ENCODE measurements at regions not wholly inside any gene's neighbourhood (a gene's known extent, or its start where the extent isn't known, plus 50 kb on each side); places are given as distances from the start of the nearest gene placed in this dataset.

GRCh38 chr14:106211334-106211900 lies 685.0 kb downstream of the TMEM121 start:
- Histone ChIP-seq H3K27ac (ENCODE audit: low read depth in 1 of 2, low read length in 2 of 2) (no peak overlapping the region), H3K9me3 (ENCODE audit: control insufficient read depth in 1 of 2, insufficient read depth in 1 of 2, low read length in 2 of 2) (no peaks in the 10 kb centered on the region), H3K4me1 (ENCODE audit: insufficient read depth, low read length) (peaks cover 11% of the 10 kb centered on the region), H3K4me3 (ENCODE audit: low read length) (no peak overlapping the region), H3K27me3 (ENCODE audit: control insufficient read depth in 1 of 2, insufficient read depth in 2 of 2, low read length in 2 of 2) (peaks cover 0 to 2% of the 10 kb centered on the region in 2 experiments), H3K36me3 (ENCODE audit: insufficient read depth, low read length) (no peaks in the 10 kb centered on the region)
- TF ChIP-seq CTCF (IDR thresholded peaks at IDR 0.05): no peak
- Mint-ChIP-seq H3K36me3 (ENCODE audit: low read depth) (no peaks in the 10 kb centered on the region), H3K27ac (no peak overlapping the region), H3K27me3 (no peaks in the 10 kb centered on the region), H3K4me1 (ENCODE audit: low read depth) (peaks cover 24% of the 10 kb centered on the region), H3K4me3 (no peak overlapping the region), H3K9me3 (no peaks in the 10 kb centered on the region)
- ATAC-seq (ENCODE audit: poor library complexity) (no peak), DNase-seq (no peak)
- POLR2A ChIA-PET: interaction anchor here (2.4 kb wide), 1 partner anchor 17 kb away, joined by 35 read pairs; no protein-coding TSS in a partner anchor
- CTCF ChIA-PET: interaction anchor here (1.6 to 3.5 kb wide), 3 partner anchors 16 to 258 kb away, joined by 3 to 21 read pairs (median 19); no protein-coding TSS in a partner anchor
- intact Hi-C loops (cut with DNase I, micrococcal nuclease): loop anchor here in 1 of 2 experiments (5.0 kb wide), 1 partner anchor 46 kb away; no protein-coding TSS in a partner anchor

GRCh38 chr14:106215229-106215628 lies 688.8 kb downstream of the TMEM121 start:
- Mint-ChIP-seq H3K9me3 (no peaks in the 10 kb centered on the region), H3K27ac (no peak overlapping the region), H3K27me3 (no peaks in the 10 kb centered on the region), H3K4me1 (ENCODE audit: low read depth) (peaks cover 34% of the 10 kb centered on the region), H3K36me3 (ENCODE audit: low read depth) (no peaks in the 10 kb centered on the region), H3K4me3 (no peak overlapping the region)
- Histone ChIP-seq H3K27ac (ENCODE audit: low read depth in 1 of 2, low read length in 2 of 2) (no peak overlapping the region), H3K4me1 (ENCODE audit: insufficient read depth, low read length) (peaks cover 6% of the 10 kb centered on the region), H3K9me3 (ENCODE audit: control insufficient read depth in 1 of 2, insufficient read depth in 1 of 2, low read length in 2 of 2) (no peaks in the 10 kb centered on the region), H3K4me3 (ENCODE audit: low read length) (no peak overlapping the region), H3K36me3 (ENCODE audit: insufficient read depth, low read length) (no peaks in the 10 kb centered on the region), H3K27me3 (ENCODE audit: control insufficient read depth in 1 of 2, insufficient read depth in 2 of 2, low read length in 2 of 2) (no peaks in the 10 kb centered on the region)
- TF ChIP-seq CTCF (IDR thresholded peaks at IDR 0.05): no peak
- CTCF ChIA-PET: interaction anchor here (1.2 kb wide), 1 partner anchor 19 kb away, joined by 3 read pairs; no protein-coding TSS in a partner anchor
- POLR2A ChIA-PET: interaction anchor here (1.0 kb wide), 1 partner anchor 13 kb away, joined by 3 read pairs; no protein-coding TSS in a partner anchor
- intact Hi-C loops (cut with DNase I, micrococcal nuclease): no loop called here
- no peak for DNase-seq
- no peak for ATAC-seq (ENCODE audit: poor library complexity)

- CTCF ChIA-PET: no interaction called here
- intact Hi-C loops (cut with DNase I, micrococcal nuclease): no loop called here
- H3K9me3 ChIP-seq (ENCODE audit: control insufficient read depth in 1 of 2, insufficient read depth in 1 of 2, low read length in 2 of 2): no peaks in the 10 kb centered on the region
Observed at GRCh38 chr14:106216679-106217078, 690.3 kb downstream of the TMEM121 start.

More at GRCh38 chr14:106216679-106217078, 690.3 kb downstream of the TMEM121 start:
- Mint-ChIP-seq H3K4me3 (no peak overlapping the region), H3K27ac (no peak overlapping the region), H3K27me3 (no peaks in the 10 kb centered on the region), H3K9me3 (no peaks in the 10 kb centered on the region), H3K36me3 (ENCODE audit: low read depth) (no peaks in the 10 kb centered on the region), H3K4me1 (ENCODE audit: low read depth) (peaks cover 30% of the 10 kb centered on the region)
- H3K27me3 ChIP-seq (ENCODE audit: control insufficient read depth in 1 of 2, insufficient read depth in 2 of 2, low read length in 2 of 2): no peaks in the 10 kb centered on the region
- POLR2A ChIA-PET: interaction anchor here (1.0 kb wide), 1 partner anchor 12 kb away, joined by 5 read pairs; no protein-coding TSS in a partner anchor
- H3K4me3 ChIP-seq (ENCODE audit: low read length): no peak overlapping the region
- ATAC-seq (ENCODE audit: poor library complexity) (no peak), DNase-seq (no peak)
- TF ChIP-seq CTCF (IDR thresholded peaks at IDR 0.05): no peak
- no peaks in the 10 kb centered on the region for H3K36me3 ChIP-seq (ENCODE audit: insufficient read depth, low read length)
- no peak overlapping the region for H3K27ac ChIP-seq (ENCODE audit: low read depth in 1 of 2, low read length in 2 of 2)
- no peaks in the 10 kb centered on the region for H3K4me1 ChIP-seq (ENCODE audit: insufficient read depth, low read length)

Measured in CD4-positive, alpha-beta T cell (primary cell).